Nephron (organoid): ENCODE measurements at regions not wholly inside any gene's neighbourhood (a gene's known extent, or its start where the extent isn't known, plus 50 kb on each side); places are given as distances from the start of the nearest gene placed in this dataset.

ENCODE experiments used
- H3K27ac Mint-ChIP-seq, 3 experiments: 2 replicates each; pipeline ENCODE4 v1.8.0; 2020; ENCODE audit warnings: mixed read lengths in 3 of 3, mild to moderate bottlenecking in 2 of 3, moderate library complexity in 1 of 3
- H3K27me3 Mint-ChIP-seq: 2 replicates; pipeline ENCODE4 v1.8.0; 2021; ENCODE audit warnings: low read depth, mild to moderate bottlenecking, moderate library complexity, mixed read lengths
- H3K36me3 Mint-ChIP-seq: 2 replicates; pipeline ENCODE4 v1.8.0; 2020; ENCODE audit warnings: low read depth, mixed read lengths
- H3K4me1 Mint-ChIP-seq: 2 replicates; pipeline ENCODE4 v1.8.0; 2020; ENCODE audit warnings: mixed read lengths
- H3K4me3 Mint-ChIP-seq, 3 experiments: 2 replicates each; pipeline ENCODE4 v1.8.0; 2020; ENCODE audit warnings: mild to moderate bottlenecking in 3 of 3, mixed read lengths in 3 of 3, moderate library complexity in 2 of 3
- H3K9me3 Mint-ChIP-seq: 2 replicates; pipeline ENCODE4 v1.8.0; 2020; ENCODE audit warnings: mixed read lengths
- CTCF ChIP-seq, 3 experiments: fragments of 200-600 bp; sonication (generic); IDR thresholded peaks; one replicate each; pipeline ENCODE4 v1.5.0; 2021; ENCODE audit warnings: antibody characterized with exemption in 3 of 3; ENCODE audit not compliant: unreplicated experiment in 3 of 3

DNA sequence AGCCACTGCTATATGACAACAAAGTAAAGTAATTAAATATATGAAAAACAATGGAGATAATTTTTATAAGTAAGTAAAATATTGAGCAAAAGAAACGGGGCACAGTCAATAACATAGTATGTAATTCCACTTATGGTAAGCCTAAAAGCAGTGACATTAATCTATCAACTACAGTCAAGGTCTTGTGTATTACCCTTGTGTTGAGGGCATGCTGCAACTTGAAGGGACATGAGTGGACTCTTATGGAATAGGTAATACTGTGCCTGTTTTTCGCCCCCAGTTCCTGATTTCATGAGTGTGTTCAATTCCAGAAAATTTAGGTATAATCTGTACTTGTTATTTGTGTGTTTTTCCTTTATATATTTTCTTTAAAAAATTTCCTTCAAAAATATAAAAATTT is 201.3 kb upstream of the SLITRK6 start:
- Mint-ChIP-seq H3K4me1 (no peaks in the 10 kb centered on the region), H3K4me3 (no peak overlapping the region)

GRCh38 chr13:85997587-85997986 is 198.4 kb upstream of the SLITRK6 start:
- Mint-ChIP-seq H3K4me1 (no peaks in the 10 kb centered on the region), H3K9me3 (no peaks in the 10 kb centered on the region), H3K36me3 (no peaks in the 10 kb centered on the region), H3K27me3 (no peaks in the 10 kb centered on the region), H3K4me3 (no peak overlapping the region), H3K27ac (no peak overlapping the region)
- no peak for TF ChIP-seq CTCF (IDR thresholded peaks at IDR 0.05; ENCODE audit: unreplicated experiment in 3 of 3)

More for the DNA sequence above, 201.3 kb upstream of the SLITRK6 start:
- H3K27ac Mint-ChIP-seq, result no peak overlapping the region
- no peaks in the 10 kb centered on the region for H3K27me3 Mint-ChIP-seq
- no peak for TF ChIP-seq CTCF (IDR thresholded peaks at IDR 0.05; ENCODE audit: unreplicated experiment in 3 of 3)
- H3K36me3 Mint-ChIP-seq, result no peaks in the 10 kb centered on the region
- H3K9me3 Mint-ChIP-seq, result no peaks in the 10 kb centered on the region

DNA sequence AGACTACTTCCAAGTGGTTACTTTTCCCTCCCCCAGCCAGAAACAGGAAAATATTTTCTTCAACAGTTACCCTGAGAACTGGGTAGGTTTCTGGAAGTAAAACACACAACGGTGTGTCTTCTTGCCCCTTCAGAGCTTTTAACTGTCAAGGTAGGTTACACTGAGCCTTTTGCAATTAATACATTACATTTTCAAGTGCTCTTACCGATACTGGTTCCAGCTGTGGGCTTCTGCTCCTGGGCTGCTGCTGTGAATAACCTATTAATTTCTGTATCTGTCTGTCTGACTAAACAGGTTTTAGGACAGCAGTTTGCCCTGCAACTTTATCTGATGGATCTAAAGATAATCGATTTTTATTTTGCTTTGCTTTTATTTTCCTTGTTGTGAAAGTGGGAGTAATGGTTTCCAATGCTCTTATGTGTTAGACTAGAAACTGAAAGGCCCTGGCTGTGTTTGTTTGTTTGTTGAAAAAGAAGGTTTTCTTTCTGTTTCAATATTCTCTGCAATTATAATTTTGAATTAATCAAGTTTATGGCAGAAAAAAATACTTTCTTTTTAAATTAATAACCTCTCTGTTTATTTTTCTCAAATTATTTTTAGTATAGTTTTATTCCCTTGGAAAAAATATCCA is 196.7 kb upstream of the SLITRK6 start:
- no peak overlapping the region for H3K27ac Mint-ChIP-seq
- no peak overlapping the region for H3K4me3 Mint-ChIP-seq
- H3K9me3 Mint-ChIP-seq, result no peaks in the 10 kb centered on the region
- no peaks in the 10 kb centered on the region for H3K27me3 Mint-ChIP-seq
- H3K4me1 Mint-ChIP-seq, result no peaks in the 10 kb centered on the region
- no peak for TF ChIP-seq CTCF (IDR thresholded peaks at IDR 0.05; ENCODE audit: unreplicated experiment in 3 of 3)
- no peaks in the 10 kb centered on the region for H3K36me3 Mint-ChIP-seq

DNA sequence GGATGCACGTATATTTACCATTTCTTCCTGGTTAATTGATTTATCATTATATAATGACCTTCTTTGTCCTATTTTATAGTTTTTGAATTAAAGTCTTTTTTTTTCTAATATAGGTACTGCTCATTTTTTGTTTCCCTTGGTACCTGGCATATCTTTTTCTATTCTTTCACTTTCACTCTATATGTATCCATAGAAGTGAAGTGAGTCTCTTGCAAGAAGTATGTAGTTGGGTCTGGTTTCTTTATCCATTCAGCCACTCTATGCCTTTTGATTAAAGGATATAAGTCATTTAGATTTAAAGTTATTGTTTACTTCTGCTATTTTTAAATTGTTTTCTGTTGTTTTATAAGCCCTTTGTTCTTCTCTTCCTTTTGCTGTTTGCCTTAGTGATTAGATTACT is 194.3 kb upstream of the SLITRK6 start:
- Mint-ChIP-seq H3K27ac (no peak overlapping the region), H3K4me1 (no peaks in the 10 kb centered on the region), H3K36me3 (no peaks in the 10 kb centered on the region), H3K9me3 (no peaks in the 10 kb centered on the region), H3K4me3 (no peak overlapping the region), H3K27me3 (no peaks in the 10 kb centered on the region)
- no peak for TF ChIP-seq CTCF (IDR thresholded peaks at IDR 0.05; ENCODE audit: unreplicated experiment in 3 of 3)

DNA sequence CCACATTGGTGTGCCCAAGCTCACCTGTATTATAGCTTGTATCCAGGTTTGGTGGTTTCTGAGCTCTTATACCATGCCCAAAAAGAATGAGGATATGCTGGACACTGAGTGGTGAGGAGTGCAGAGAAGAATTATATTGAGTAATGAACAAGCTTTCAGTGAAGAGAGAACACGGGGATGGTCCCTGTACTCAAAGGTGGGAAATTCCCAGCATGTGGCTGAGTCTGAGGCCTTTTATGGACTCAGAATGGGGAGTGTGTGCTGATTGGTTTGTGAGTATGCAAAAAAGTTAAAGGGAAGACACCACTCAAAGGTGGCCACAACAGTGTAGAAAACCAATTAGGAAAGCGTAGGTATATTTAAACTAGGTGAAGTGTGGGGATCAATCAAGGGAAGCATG is 191.2 kb upstream of the SLITRK6 start:
- Mint-ChIP-seq H3K4me1 (no peaks in the 10 kb centered on the region), H3K27ac (no peak overlapping the region), H3K27me3 (no peaks in the 10 kb centered on the region), H3K9me3 (no peaks in the 10 kb centered on the region), H3K36me3 (no peaks in the 10 kb centered on the region), H3K4me3 (no peak overlapping the region)
- no peak for TF ChIP-seq CTCF (IDR thresholded peaks at IDR 0.05; ENCODE audit: unreplicated experiment in 3 of 3)

- no peaks in the 10 kb centered on the region for H3K36me3 Mint-ChIP-seq
- no peak overlapping the region for H3K27ac Mint-ChIP-seq
- TF ChIP-seq CTCF (IDR thresholded peaks at IDR 0.05; ENCODE audit: unreplicated experiment in 3 of 3), result no peak
- H3K27me3 Mint-ChIP-seq, result no peaks in the 10 kb centered on the region
- H3K4me3 Mint-ChIP-seq, result no peak overlapping the region
- no peaks in the 10 kb centered on the region for H3K9me3 Mint-ChIP-seq
- no peaks in the 10 kb centered on the region for H3K4me1 Mint-ChIP-seq
These were observed 186.6 kb upstream of the SLITRK6 start for GRCh38 chr13:85985797-85986196.
